MM.1S (cell line): ENCODE measurements at regions not wholly inside any gene's neighbourhood (a gene's known extent, or its start where the extent isn't known, plus 50 kb on each side); places are given as distances from the start of the nearest gene placed in this dataset.

ENCODE experiments used
- EZH2 ChIP-seq: fragments of 300-600 bp; sonication (generic); optimal IDR thresholded peaks from 2 replicates; pipeline ENCODE3; 2017; ENCODE audit warnings: low read depth, mild to moderate bottlenecking, antibody characterized with exemption, low read length, mixed read lengths
- EZH2phosphoT487 ChIP-seq: fragments of 300-600 bp; sonication (generic); IDR thresholded peaks from 2 replicates; pipeline ENCODE4 v1.6.1; 2018; ENCODE audit warnings: antibody characterized with exemption, low read length
- TF ChIP-seq, protein P1 (sequence below): fragments of 300-600 bp; sonication (generic); IDR thresholded peaks from 2 replicates; pipeline ENCODE4 v1.5.1; 2016; ENCODE audit warnings: antibody characterized with exemption, low read length, mixed read lengths

DNA sequence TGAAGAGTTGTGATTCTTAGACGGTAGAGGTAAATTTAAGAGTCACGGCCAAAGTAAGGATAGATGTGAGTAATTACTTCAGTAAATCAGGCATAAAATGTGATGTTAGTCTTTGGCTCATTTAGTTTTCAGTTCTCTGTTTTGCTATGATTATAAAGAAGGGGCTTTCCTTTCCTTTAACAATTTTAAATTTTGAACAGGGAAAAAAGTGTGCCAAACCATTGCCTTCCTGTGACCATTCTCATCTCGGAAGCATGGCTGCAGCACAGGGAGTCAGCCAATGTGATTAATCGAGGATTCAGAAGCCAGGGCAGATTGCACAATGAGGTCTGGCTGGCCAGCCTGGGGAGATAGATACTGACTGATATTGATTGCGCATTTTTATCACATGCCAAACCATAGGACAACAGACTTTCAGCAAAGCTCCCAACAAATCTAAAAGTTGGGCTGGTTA lies 480.2 kb upstream of the PRICKLE1 start:
- TF ChIP-seq, protein P1, sequence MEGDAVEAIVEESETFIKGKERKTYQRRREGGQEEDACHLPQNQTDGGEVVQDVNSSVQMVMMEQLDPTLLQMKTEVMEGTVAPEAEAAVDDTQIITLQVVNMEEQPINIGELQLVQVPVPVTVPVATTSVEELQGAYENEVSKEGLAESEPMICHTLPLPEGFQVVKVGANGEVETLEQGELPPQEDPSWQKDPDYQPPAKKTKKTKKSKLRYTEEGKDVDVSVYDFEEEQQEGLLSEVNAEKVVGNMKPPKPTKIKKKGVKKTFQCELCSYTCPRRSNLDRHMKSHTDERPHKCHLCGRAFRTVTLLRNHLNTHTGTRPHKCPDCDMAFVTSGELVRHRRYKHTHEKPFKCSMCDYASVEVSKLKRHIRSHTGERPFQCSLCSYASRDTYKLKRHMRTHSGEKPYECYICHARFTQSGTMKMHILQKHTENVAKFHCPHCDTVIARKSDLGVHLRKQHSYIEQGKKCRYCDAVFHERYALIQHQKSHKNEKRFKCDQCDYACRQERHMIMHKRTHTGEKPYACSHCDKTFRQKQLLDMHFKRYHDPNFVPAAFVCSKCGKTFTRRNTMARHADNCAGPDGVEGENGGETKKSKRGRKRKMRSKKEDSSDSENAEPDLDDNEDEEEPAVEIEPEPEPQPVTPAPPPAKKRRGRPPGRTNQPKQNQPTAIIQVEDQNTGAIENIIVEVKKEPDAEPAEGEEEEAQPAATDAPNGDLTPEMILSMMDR, result no peak
- TF ChIP-seq EZH2phosphoT487, result no peak
- TF ChIP-seq EZH2, result no peak
